HL-60/S4 treated with phorbol 12-myristate 13-acetate at 8.2 ng/mL for 4 days and 3 days (cell line): ENCODE measurements at regions not wholly inside any gene's neighbourhood (a gene's known extent, or its start where the extent isn't known, plus 50 kb on each side); places are given as distances from the start of the nearest gene placed in this dataset.

ENCODE experiments used
- in situ Hi-C: fragments of 300-500 bp; cut with MboI; formaldehyde crosslinking; loops from 2 replicates; pipeline ENCODE4 v1.15.0; 2022; ENCODE audit warnings: low sequenced_read_pairs

DNA sequence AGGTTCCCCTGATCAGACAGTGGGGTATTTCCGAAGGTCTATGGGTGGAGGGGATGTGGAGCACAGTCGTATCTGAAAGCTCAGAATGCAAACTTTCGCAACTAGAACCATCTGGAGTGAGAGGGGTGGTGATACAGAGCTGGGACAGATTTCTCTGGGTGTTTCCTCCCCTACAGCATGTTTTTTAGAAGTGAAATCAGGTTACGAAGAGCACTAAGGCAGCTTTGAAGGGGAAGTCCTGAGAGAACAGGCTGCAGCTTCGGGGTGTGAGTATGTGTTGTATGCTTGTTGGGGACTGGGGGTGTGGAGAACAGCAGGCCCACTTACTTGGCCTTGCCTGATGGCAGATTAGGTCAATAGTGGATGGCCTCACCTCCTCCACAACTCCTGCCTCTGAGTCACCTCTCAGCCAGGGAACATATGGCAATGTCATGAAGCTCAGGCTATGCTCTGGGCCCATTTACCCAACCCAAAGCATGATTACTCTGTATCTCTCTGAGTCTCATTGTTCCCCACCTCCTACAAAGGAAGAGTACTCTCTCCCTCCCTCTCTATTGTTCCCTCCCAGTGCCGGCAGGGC lies 107.2 kb upstream of the RASGRP1 start:
- in situ Hi-C loops: no loop called here

DNA sequence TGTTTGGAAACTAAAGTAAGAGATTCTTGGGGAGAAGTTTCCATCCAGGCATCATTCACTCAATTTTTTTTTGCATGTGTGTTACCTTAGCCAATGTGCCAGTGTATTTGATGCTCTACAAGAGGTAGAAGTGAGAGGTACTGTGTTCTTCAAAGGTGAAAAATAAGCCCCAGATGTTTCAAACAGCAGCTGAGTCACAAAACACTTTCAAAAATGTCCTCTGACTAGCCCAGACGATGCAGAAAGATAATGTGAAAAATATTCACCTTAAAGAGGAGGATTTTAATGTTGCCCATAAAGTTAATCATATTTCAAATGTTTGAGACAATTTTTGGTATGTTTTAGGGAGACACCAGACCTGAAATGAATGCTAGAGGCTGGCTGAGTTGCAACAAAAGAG lies 107.7 kb upstream of the RASGRP1 start:
- in situ Hi-C loops: no loop called here

DNA sequence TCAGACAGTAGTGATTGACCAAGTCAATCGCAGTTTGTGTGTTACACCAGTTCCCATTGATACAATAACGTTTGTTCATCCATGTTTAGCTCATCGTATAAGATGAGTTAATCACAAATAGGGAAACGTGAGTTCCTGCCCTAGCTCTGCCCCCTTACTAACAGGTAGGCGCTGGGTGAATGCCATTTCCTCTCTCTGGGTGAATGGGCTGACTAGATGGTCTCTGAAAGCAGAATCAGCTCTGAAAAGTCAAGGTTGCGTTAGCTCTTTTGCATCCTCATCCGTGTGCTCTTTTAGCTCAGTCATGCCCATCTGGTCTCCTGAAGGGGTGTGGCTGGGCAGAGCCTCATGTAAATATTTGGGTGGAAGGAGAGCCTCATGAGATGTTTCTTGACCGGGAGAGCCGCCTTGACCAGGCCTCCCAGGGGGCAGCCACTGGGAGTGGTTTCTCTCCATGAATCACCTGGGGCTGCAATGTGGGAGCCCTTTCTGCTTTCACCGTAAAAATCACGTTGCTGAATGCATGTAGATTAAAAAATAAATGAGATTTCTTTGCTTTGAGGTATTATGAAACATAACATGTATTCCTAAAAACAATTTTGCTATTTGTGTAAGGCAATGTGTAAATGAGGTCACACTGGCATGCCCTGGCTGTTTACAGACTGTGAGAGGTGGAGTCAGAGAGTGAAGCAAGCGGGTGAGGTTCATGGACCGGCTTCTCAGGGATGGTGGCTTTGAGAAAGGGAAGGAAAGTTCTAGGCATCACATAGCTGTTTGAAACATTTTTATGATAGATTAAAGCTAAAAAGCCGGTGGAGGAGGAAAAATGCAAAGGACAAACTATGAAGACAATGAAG lies 108.4 kb upstream of the RASGRP1 start:
- in situ Hi-C loops: no loop called here

DNA sequence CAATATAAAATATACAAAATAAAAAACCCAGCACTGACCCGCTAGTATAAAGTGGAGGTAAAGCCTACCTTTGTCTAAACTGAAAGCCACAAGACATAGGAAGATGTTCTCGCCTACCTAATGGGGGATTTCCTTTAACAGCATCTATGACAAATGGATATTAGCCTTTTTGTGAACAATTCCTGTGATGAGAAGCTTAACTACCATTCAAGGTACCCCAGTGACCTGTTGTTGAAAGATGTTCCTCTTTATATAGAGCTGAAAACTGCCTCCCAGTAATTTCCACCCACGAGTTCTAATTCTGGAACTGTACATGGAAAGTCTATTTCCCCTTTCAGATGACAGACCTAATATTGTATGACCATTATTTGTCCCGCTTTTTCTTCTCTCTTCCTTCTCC lies 109.8 kb upstream of the RASGRP1 start:
- in situ Hi-C loops: no loop called here

DNA sequence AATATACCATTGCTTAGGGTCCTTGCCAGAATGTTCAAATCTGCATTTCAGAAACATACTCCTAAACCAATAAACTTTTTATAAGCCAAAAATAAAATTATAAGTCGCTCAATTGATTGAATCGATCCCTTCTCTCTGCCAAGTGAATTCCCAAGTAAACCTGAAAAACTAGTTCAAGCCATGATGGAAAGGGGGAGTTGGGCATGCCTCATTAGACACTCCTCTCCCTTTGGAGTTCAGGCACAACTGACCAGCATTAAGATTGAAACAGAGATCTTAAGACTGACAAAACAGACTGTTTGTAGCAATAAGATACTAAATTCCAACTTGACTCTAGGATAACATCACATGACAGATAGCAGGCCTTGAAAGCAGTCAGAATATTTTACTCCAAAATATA lies 113.7 kb upstream of the RASGRP1 start:
- in situ Hi-C loops: loop anchor here (25.0 kb wide), 1 partner anchor 216 kb away; the partner anchor contains the start of gene FAM98B

DNA sequence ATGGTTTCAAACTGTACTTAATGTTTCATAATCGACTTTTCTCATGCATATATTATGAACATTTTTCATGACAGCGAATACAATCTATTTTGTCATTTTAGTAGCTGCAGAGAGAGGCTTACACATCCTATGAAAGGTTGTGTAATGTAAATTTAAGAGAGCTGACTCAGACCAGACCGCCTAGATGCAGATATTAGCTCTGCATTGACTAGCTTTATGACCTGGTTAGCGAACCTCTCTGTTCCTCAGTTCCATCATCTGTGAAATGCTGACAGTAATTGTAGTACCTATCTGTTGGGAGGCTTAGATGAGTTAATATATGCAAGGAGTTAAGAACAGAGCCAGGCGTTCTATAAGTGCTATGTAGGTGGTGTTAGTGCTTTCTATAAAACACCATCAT lies 116.2 kb upstream of the RASGRP1 start:
- in situ Hi-C loops: loop anchor here (25.0 kb wide), 1 partner anchor 218 kb away; the partner anchor contains the start of gene FAM98B

DNA sequence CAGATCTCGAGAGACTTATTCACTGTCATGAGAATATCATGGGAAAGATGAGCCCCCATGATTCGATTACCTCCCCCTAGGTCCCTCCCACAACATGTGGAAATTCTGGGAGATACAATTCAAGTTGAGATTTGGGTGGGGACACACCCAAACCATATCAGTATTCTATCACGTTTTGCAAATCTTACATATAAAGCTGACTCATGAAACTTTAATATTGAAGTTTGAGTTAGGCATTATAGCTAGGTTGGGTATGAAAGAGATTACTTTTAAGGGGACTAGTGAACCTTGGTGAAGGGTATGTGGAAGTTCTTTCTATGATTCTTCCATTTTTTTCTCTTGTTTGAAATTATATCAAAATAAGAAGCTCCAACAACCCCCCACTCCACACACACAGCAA lies 117.7 kb upstream of the RASGRP1 start:
- in situ Hi-C loops: loop anchor here (25.0 kb wide), 1 partner anchor 220 kb away; the partner anchor contains the start of gene FAM98B

DNA sequence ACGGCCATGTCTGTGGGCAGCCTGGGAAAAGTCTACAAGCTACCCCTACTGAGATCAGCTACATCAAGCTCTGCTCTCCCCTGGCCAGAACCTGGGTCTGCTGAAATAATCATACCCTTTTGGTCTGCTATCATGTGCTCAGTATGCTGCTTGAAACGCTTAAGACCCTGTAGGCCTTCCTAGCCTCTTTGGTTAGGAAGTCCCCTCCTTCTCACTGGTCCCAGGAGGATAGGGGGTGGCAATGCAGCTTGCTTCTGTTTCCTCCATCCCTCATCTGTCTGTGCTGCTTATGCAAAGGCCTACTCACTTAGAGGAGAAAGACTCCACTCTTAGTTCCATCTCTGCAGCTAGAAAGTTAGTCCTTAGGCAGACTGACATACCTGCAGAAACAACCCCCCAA lies 118.2 kb upstream of the RASGRP1 start:
- in situ Hi-C loops: loop anchor here (25.0 kb wide), 1 partner anchor 221 kb away; the partner anchor contains the start of gene FAM98B

DNA sequence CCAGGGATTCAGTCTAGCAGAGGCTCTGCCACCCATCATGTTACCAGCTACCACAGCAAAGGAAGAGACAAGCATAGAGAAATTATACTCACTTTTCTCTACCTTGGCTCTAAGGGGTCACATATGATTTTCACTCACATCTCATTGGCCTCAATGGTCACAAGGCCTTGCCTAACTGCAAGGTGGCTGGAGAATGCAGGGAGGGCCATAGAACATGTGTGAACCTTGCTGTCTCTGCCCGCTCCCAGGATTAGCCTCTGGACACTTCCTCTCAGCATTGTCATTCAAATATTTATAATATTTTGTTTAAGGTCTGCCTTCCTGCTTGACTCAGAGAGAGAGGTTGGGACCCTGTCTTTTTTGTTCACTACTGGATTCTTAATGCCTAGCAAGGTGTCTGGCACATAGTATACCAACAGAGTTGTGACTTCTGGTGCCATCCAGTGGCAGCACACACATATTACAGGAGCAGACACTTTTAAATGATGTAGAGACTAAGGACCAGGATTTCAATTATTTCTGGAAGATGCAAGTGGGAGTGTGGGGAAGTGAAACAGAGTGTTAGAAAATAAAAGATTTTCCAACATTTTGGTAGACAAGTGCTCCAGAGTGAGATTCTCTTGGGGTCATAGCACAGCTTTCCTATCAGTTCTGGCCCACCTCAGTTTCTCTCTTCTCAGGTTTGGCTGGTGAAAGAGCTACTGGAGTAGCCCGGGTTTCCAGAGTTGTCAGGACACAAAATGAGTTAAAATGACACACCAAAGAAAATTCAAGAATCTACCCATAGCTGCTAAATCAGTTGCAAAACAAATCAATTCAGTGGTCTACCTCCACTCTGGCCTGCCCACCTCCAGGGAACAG lies 119.0 kb upstream of the RASGRP1 start:
- in situ Hi-C loops: loop anchor here (25.0 kb wide), 1 partner anchor 221 kb away; the partner anchor contains the start of gene FAM98B

DNA sequence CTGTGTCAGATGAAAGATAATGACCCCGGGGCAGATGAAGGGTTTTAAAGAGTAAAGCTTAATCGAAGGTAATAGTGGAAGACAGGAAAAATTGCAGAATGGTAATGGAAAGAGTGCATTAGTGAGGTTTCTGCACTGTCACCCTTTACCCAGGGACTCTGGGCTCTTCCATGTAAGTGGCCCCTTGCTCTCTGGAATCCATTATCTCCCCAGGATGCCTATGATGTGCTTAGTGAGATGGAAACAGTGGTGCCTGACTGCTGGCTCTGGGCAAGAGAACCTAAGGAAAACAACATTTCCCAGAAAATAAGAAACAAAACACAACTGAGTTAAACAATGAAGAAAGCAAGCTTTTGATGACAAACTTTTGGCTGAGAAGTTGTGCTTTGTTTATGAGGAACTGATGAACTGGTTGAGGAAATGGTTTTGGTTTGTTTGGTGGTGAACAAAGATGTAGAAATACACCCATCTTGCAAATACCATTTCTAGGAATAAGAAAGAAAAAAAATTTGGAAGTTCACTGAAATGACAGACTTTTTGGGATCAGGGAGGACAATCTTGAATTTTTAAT lies 119.9 kb upstream of the RASGRP1 start:
- in situ Hi-C loops: loop anchor here (25.0 kb wide), 1 partner anchor 222 kb away; the partner anchor contains the start of gene FAM98B

DNA sequence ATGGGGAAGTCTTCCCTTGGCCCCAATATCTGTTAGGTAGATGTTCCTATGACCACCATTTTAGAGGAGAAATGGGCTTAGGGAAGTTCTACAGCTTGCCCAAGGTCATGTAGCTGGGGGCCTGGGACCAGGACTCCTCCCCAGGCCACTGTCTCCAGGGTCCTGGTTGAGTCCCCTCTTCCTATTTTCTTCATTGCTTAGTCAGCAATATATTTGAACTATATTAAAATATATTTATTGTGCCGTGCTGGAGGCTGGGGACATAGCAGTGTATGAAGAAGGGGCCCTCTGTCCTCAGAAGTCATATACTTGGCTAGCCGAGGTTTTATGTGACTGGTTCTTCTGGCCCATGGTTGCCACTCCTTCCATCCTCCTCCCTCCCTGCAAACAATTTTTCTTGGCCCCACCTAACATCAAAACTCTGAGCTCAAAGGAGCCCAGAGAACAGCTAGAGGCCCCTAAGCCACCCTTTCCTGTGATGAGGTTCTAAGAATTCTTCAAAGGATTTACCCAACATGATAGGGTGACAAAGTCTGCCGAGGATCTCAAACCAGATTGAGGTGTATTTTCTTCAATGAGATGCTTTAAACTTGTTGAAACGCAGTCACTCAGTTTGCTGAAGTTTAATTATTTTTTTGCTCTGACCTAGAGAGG lies 121.2 kb upstream of the RASGRP1 start:
- in situ Hi-C loops: loop anchor here (25.0 kb wide), 1 partner anchor 224 kb away; the partner anchor contains the start of gene FAM98B

DNA sequence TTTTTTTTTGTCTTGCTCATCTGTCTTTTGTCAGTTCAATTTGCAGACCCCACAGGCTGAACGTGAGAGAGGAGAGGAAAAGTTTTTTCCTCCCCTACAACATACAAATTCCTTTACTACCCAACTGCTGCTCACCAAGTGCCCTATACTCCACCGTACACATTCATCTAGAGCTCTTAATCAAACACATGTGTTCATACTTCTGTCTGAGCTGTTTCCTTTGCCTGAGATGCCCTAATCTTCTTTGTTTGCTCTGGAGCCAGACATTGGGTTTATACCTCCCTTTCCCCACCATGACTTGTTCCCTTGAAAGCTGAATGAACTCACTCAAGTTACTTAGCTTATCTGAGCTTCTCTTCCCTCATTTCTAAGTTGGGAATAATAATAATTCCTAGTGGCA lies 122.7 kb upstream of the RASGRP1 start:
- in situ Hi-C loops: loop anchor here (25.0 kb wide), 1 partner anchor 225 kb away; the partner anchor contains the start of gene FAM98B

DNA sequence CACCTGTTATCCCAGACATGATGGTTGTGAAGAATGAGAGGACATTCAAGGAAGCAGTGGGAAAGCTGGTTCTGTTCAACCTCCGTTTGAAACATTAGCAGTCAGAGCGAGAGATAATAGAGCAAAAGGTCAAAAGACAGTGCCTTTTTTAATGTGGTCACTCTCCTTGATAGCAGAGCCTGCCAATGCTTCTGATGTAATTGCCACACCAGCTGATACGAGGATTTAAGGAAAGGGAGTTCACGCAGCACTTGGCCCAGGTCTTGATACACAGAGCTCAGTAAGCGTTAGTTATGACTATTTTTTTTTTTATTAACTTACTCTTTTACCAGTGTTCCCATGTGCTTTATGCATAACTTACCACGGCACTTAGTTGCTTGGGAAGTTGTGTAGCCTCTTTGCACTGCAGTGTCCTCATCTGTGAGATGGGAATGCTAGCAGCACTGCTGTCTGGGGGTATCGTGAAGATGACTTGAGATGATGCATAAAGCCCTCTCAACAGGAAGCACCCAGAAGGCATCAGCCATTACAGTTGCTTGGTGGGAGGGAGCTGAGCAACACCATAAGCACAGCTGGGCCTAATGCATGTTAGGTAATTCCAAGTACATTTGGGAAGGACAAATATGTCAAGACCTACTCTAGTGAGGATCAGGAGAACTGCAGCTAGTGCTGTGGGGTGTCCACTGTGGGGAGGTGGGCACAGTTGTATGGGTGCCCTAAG lies 123.3 kb upstream of the RASGRP1 start:
- in situ Hi-C loops: loop anchor here (25.0 kb wide), 1 partner anchor 226 kb away; the partner anchor contains the start of gene FAM98B

DNA sequence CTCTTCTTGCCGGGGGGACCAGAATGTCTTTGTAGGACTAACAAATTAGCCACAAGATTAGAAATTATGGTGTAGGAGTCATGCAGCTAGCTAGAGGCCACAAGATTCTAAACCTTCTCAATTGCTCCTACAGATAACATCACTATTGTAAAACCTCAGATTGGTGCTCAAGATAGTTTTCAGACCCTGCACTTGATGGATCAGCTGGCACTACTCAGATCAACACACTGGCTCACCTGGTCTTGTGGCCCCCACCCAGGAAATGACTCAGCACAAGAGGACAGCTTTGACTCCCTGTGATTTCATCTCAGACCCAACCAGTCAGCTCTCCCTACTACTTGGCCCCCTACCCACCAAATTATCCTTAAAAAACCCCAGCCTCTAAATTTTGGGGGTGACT lies 124.1 kb upstream of the RASGRP1 start:
- in situ Hi-C loops: loop anchor here (25.0 kb wide), 1 partner anchor 226 kb away; the partner anchor contains the start of gene FAM98B

DNA sequence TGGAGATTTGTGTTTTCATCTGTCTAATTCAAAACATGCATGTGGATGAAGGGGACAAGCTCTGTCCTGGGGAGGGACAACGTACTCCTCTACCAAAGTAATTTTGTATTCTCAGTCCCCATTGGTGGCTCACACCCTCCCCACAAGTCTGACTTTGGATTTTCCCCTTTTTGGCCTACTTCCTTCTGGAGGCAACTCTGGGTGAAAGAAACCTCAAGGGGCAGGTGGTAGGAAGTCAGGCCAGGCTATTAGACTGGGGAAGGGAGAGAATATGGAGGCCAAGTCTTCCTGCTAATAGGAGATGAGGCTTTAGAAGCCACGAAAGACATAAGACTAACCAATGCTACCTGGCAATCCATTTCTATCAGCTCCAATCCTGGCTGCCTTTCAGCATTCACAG lies 124.9 kb upstream of the RASGRP1 start:
- in situ Hi-C loops: loop anchor here (25.0 kb wide), 1 partner anchor 227 kb away; the partner anchor contains the start of gene FAM98B

DNA sequence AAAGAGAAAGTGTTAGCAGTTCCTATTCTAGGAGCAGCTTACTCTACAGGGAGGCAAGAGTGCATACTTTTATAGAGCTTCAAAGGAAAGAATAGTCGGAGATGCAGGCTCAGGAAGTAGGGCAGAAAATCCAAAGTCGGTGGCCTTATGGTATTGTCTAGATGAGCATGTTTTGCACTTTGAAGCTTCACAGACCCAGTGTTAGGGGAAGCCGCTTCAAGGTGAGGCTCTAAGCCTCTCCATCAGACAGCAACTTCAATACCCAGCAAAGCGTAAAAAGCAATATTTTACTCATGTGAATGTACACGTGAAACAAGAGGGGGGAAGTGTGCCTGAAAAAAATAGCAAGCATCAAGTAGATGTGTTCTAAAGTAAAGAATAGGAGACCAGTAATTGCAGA lies 125.6 kb upstream of the RASGRP1 start:
- in situ Hi-C loops: loop anchor here (10.0 to 25.0 kb wide), 2 partner anchors 228 to 695 kb away; partner anchors contain the start of gene FAM98B

DNA sequence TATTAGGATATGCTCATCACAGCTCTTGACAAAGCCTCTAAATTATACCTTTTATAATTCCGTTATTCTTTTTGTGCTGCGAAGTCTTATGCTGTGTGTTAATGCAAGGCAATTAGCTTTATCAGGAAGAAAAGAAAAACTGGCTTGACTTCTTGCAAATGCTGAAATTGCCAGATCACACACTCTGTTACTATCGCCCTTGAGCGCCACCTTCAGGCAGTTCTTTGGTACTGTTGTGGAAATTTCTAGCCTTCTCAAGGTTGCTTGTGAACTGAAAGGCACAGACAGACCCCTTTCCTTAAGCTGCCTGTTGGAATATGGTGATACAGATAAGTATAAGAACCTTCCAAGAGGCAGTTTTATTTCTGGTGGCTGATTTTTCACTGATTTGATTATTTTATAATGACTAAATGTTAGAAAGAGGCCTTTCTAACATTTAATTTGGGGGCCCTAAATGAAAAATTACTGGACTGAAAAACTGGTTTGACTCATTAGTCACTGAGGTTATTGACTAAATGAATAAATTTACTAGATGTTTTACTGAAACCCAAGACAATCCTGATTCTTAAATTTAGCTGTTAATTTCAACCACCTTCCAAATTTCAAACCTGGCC lies 126.2 kb upstream of the RASGRP1 start:
- in situ Hi-C loops: loop anchor here (10.0 to 25.0 kb wide), 2 partner anchors 229 to 696 kb away; partner anchors contain the start of gene FAM98B

DNA sequence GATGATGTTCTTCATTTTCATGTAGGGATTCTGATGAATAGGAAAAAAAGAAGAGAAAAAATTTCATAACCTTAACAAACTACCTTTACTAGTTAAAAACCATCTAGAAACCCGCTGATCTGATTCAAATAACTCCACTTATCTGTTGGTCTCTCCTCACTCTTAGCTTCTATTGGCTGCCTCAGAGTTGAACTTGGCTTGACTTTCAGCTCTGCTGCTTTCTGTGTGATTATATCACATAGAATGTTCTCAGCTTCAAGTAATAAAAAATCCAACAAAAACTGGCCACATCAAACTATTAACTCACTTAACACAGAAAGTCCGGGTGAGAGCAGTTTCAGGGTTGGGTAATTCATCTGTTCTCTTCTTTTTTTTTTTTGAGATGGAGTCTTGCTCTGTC lies 126.8 kb upstream of the RASGRP1 start:
- in situ Hi-C loops: loop anchor here (10.0 to 25.0 kb wide), 2 partner anchors 229 to 697 kb away; partner anchors contain the start of gene FAM98B
